ENCODE measurements at regions not wholly inside any gene's neighbourhood (a gene's known extent, or its start where the extent isn't known, plus 50 kb on each side); places are given as distances from the start of the nearest gene placed in this dataset.
A peak's percentile ranks its signal among the peaks of the same experiment; 100 is the strongest.

DNA sequence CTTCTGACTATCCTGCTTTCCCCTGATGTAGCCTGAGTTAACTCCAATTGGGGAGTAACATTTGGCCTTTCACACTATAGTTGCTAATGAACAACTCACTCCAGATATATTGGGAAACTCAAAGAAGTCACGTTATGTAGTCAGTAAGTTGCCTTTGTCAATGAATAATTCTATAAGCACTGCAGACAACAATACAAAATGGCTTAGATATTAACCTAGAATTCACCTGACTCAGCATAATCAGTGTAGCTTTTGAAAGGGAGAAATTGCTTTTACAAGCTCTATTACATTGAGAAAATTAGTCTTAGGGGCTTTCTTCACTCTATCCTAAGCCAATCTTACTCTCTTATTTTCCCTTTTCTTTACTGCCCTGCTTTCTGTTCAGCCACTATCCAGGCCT, 303.5 kb upstream of the NR5A2 start:
- DNase-seq: no peak

- no peak for DNase-seq
Observed at GRCh38 chr1:199725002-199725565, 302.4 kb upstream of the NR5A2 start.

DNA sequence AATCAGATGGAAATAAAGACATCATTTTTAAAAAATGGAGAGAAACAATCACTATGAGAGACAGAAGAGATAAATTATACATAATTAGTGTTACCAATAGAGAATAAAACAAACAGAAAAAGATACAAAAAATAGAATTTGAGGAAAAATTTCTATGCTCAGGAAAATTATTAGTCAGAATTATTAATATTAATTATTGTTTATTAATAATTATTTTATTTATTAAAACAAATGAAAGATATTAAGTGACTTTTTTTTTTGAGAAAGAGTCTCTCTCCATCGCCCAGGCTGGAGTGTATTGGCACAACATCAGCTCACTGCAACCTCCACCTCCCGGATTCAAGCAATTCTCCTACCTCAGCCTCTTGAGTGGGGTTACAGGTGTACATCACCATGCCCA, 299.8 kb upstream of the NR5A2 start:
- no peak for DNase-seq

DNA sequence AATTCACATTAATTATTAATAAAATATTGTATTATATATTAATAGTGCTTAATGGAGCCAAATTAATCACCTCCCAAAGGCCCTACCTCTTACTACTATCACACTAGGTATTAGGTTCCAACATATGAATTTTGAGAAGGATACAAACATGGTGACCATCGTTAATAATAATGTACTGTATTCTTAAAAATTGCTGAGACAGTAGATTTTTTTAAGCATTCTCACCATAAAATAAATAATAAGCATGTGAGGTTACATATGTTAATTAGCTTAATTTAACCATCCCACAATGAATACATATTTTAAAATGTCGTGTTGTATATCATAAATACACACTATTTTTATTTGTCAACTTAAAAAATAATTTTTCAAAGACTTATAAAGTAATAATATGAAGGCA, 299.2 kb upstream of the NR5A2 start:
- DNase-seq: no peak

DNA sequence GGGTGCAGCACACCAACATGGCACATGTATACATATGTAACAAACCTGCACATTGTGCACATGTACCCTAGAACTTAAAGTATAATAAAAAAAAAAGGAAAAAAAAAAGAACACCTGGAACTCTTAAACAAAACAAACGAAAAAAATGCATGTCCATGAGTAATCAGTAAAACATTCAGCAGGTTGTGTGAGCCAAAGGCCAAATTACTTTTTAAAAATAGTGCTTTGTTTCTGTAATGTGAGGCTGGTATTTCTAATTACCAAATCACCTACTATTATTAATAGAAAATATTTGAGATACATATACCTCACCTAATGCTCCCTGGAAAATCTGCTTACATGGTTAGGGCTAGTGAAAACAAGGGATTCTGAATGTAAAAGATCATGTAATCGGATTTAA, 294.4 kb upstream of the NR5A2 start:
- no peak for DNase-seq

- DNase-seq: no peak
Observed at GRCh38 chr1:199734186-199734585, 293.3 kb upstream of the NR5A2 start.

GRCh38 chr1:199735660-199736059, 291.9 kb upstream of the NR5A2 start:
- DNase-seq: no peak

DNA sequence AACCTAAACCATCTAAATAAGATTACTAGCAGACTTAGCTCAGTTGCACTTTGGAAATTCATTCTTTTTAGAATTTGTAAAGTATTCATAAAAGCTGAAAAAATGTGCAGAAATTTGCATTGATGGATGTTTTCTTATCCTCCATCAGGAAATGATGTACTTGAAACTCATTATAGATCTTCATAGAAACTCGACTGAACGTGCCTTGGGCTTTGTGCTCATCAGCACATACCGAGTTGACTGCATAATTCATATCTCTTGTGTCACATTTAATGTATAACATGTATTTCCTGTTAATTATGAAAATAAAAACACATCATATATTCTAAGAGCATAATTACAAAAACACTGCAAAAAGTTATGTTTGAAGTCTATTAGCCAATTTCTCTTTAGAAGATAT, 290.9 kb upstream of the NR5A2 start:
- no peak for DNase-seq

DNA sequence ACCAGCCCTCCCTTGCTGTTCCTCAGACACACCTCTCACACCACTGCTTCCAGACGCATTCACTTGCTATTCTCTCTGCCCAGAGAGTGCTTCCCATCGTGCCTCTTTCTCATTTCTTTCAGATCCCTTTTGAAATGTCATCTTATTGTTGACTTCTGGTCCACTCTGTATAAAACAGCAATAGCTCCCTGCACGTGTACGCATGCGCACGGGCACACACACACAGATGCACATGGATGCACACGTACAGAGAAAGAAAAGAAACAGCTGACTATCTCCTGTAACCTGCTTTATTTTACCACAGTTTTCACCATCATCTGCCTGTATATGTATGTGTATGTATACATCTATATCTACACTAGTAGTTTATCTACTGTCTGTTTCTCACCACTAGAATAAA, 285.9 kb upstream of the NR5A2 start:
- no peak for DNase-seq

GRCh38 chr1:199742547-199742946, 285.0 kb upstream of the NR5A2 start:
- DNase-seq: peak; percentile 73

GRCh38 chr1:199743227-199743626, 284.3 kb upstream of the NR5A2 start:
- no peak for DNase-seq

DNA sequence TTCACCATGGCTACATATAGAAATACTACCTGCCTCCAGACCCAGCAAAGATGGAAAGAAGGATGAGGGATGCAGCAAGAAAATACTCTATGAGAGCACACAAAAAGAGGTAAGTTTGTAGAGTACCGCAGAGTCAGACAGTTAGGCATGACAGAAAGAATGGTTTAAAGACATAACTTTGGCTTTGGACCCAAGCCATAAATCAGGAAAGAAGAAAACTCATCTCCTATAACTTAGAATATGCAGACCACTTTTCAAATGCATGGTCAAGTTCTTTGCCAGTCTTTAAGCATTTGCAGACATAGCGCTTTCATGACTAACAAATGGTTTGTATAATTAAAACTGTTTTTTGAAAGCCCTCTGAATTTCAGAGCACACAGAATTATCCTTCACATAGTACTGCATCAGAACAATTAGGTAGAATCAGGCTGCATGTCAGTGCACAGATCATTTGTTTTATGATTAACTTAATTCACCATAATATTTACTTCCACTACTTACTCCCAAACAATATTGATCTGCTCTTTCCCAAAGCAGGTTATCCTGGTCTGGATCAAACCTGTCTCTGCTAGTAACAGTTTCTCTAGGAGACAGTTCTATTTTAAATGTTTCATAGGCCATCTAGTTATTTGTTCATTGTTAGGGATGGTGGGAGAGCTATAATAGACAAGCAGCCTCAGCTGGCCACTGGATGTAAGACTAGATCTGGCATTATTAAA, 280.7 kb upstream of the NR5A2 start:
- no peak for DNase-seq

DNA sequence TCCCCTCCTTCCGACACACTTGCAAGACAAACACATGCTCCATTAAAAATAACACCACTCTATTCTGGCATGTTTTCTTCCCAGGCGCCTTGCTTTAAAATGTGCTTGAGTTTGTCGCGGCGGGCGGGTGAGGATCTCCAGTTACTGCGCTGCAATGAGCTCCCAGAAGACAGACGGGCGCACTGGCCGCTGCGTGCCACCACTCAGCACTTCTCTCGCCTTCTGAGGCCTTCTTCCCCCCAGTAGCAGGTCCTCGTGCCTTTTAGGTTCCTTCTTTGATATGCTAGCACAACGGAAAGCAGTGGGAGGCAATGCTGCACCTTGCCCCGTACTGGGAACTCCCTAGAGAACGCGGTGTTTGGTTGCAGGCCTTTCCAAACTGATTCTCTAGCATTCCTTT, 279.5 kb upstream of the NR5A2 start:
- DNase-seq: no peak

DNA sequence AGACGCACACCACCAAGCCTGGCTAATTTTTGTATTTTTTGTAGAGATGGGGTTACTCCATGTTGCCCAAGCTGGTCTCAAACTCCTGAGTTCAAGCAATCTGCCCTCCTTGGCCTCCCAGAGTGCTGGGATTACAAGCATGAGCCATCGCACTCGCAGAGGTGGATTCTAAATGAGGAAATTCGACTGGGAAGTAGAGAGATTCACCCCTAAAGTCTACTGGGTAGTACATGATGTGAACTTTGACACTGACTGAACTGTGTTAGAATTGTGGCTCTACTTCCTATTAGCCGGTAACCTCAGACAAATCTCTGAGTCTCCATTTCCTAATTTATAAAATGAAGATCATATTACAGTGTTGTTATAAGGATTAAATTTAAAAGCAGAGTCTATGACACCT, 276.0 kb upstream of the NR5A2 start:
- no peak for DNase-seq

DNA sequence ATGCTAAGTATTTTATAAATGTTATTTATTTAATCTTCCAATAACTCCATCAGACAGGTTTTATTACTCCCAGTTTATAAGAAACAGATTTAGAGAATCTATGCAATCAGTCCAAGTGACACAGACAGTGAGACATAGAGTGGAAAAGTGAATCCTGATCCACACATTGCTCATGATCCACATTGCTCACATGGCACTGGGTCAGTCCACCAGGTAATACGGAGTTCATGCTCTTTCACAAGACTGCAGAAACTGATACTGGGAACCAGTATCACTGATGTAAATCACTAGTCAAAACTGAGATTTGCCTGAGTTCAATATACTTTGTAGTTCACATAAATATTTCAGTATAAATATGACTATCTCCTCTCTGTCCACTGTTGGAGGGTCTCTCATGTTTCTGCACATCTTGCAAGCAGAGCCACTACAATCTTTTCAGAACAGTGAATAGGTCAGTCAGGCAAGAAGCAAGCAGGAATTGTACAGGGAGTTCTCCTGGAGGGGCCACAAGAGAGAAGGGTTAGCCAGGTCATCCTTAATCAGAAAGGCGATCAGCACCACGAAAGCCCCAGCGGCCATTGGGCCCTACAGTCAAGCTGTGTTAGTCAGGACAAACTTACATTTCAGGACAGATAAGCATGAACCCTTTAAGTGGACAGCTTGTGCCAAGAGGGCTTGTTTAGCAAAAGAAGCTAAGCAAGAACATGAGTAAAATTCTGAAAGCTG, 275.4 kb upstream of the NR5A2 start:
- no peak for DNase-seq

GRCh38 chr1:199752688-199753027, 274.9 kb upstream of the NR5A2 start:
- no peak for DNase-seq

GRCh38 chr1:199753513-199753912, 274.0 kb upstream of the NR5A2 start:
- no peak for DNase-seq

- DNase-seq: peak; percentile 56
Observed at GRCh38 chr1:199756066-199756465, 271.4 kb upstream of the NR5A2 start.

DNA sequence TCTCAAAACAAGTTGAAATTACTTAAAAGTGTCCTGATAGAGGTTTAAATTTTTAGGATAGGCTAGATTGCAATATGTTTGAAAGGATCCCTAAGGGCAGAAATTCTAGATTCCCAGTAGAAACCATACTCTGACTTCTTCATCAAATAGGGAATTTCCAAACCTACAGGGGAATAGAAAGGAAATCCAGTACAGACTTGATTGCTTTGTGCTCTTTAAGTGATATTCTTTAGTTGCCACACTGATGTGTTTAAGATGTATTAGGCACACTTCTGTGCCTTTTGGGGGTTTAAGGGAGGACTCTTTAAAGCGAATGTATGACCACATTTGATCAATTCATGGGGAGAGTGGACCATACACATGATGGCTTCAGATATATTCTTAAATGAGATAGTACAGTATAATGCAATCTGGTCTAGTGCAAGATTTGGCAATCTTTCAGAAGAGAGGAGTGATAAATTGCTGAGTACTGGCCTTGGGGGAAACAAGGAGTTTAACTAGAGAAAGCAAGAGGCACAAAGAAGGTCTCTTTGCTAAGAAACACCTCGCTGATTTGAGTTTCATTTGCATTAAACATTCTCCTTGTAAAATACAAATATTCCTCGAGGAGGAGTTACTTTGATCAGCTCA, 268.8 kb upstream of the NR5A2 start:
- no peak for DNase-seq

- no peak for DNase-seq
Observed at GRCh38 chr1:199759268-199759730, 268.2 kb upstream of the NR5A2 start.

DNA sequence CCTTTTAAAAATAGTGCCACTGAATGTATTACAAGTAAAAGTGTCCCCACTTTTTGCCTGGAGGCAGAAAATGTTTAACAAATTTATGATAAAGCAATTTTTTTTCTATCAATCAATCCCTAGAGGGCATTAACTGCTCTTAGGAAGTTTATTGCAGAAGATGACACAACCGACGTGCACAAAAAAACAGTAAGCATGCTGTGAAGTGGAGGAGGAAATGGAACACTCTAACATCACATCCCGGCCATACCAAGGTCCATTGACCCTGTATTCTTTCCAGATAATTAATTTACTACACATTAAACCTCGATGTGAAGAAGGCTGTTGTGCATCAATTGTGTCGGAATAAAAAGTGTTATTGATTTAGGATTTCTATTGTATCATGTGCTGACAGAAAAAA, 264.9 kb upstream of the NR5A2 start:
- DNase-seq: no peak

DNA sequence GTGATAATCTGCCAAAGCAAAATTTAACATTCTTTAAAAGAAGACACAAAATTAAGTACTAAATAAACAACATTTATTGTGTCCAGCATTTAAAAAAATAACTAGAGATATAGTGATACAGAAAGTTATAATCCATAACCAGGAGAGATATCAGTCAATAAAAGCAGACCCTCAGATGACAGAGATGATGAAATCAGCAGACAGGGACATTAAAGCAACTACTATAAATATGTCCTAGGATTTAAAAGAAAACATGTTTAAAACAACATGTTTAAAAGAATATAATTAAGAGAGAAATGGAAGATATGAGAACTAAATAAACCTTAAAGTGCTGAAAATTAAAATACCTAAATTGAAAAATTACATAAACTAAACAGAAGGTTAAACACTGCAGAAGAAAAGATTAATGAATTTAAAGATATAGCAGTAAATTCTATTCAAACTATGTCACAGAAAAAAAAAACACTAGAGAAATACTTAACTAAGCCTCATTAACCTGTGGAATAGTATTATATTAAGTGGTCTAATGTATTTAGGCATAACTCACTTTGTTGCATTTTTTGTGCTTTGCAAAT, 261.2 kb upstream of the NR5A2 start:
- no peak for DNase-seq

DNA sequence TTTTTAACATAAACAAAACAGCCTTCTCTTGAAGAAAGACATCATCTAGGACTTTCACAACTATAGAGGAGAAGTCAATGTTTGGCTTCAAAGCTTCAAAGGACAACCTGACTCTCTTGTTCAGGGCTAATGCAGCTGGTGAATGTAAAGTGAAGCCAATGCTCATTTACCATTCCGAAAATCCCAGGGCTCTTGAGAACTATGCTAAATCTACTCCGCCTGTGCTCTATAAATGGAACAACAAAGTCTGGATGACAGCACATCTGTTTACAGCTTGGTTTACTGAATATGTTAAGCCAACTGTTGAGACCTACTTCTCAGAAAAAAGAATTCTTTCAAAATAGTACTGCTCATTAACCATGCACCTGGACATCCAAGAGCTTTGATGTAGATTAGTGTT, 259.8 kb upstream of the NR5A2 start:
- no peak for DNase-seq

Data from hematopoietic multipotent progenitor cell treated with erythropoietin and hydrocortisone succinate and interleukin-3 and kit ligand, for 4 days (in vitro differentiated cells).